H1 (cell line): ENCODE measurements at regions not wholly inside any gene's neighbourhood (a gene's known extent, or its start where the extent isn't known, plus 50 kb on each side); places are given as distances from the start of the nearest gene placed in this dataset.

Source experiments
- ATF3 ChIP-seq: IDR thresholded peaks from 2 replicates; pipeline ENCODE4 v1.6.1; 2011; ENCODE audit warnings: low read depth, mild to moderate bottlenecking, low read length; ENCODE audit not compliant: insufficient read depth
- CEBPB ChIP-seq: IDR thresholded peaks from 2 replicates; pipeline ENCODE4 v1.6.1; 2012; ENCODE audit warnings: low read depth, low read length
- MAFK ChIP-seq: IDR thresholded peaks from 2 replicates; pipeline ENCODE4 v1.6.1; 2012; ENCODE audit warnings: low read depth, mild to moderate bottlenecking, improper control_type of control experiment, low read length
- TCF12 ChIP-seq: IDR thresholded peaks from 2 replicates; pipeline ENCODE4 v1.6.1; 2011; ENCODE audit warnings: low read depth, mild to moderate bottlenecking, low read length

- TF ChIP-seq ATF3 (no peak), TCF12 (no peak), MAFK (no peak), CEBPB (no peak)
These were observed 174.6 kb upstream of the GATB start (continued) for GRCh38 chr4:151935411-151935810.
